ENCODE measurements at regions not wholly inside any gene's neighbourhood (a gene's known extent, or its start where the extent isn't known, plus 50 kb on each side); places are given as distances from the start of the nearest gene placed in this dataset.

DNA sequence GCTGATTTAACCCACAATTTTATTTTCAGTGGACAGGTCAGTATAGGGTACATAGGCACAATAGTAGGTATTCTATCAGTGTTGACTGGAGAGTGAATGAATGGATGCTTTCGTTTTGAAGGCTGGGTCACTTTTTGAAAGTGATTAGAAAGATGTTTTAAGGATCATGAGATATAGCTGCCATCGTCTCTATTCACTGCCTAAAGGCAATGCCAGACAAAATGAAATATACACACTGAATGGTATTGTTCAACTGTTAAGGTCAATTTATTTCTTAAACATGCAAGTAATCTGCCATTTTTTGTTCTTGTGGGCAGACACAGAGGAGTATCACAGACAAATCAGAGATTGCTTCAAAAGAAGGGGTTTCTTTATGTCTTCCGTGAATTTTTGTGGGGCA lies 395.3 kb downstream of the VGLL3 start:
- Histone ChIP-seq H3K14ac (replicated peaks; ENCODE audit: low read depth, low read length) (no peak overlapping the region), H3K18ac (ENCODE audit: low read depth, low read length) (no peak overlapping the region), H3K4me2 (ENCODE audit: low read depth, low read length) (no peak overlapping the region), H4K8ac (ENCODE audit: low read depth in 2 of 2, low read length in 2 of 2) (no peak overlapping the region), H3K9me1 (ENCODE audit: insufficient read depth, low read length) (no peaks in the 10 kb centered on the region), H4K5ac (ENCODE audit: low read depth, low read length) (no peak overlapping the region), H2AFZ (replicated peaks; ENCODE audit: low read length, poor library complexity) (no peak overlapping the region), H2BK20ac (ENCODE audit: low read depth, low read length) (no peak overlapping the region), H3K23ac (ENCODE audit: low read depth, low read length) (no peak overlapping the region), H4K91ac (ENCODE audit: insufficient read depth, low read depth, low read length) (no peak overlapping the region), H3K36me3 (ENCODE audit: control insufficient read depth, insufficient read depth, low read length) (no peaks in the 10 kb centered on the region), H3K4me3 (ENCODE audit: insufficient read depth, low read depth, low read length) (no peak overlapping the region), H3K56ac (ENCODE audit: extremely low read depth, insufficient read depth, low read length) (no peak overlapping the region), H2AK9ac (replicated peaks; ENCODE audit: low read depth, low read length, poor library complexity) (no peak overlapping the region), H2BK120ac (ENCODE audit: low read depth, low read length) (no peak overlapping the region), H2BK15ac (ENCODE audit: low read depth, low read length) (no peak overlapping the region), H3K4ac (ENCODE audit: low read depth, low read length) (no peak overlapping the region), H3K9ac (ENCODE audit: low read depth, low read length) (no peak overlapping the region), H2BK5ac (ENCODE audit: low read depth, low read length, poor library complexity, severe bottlenecking) (no peak overlapping the region), H3K27me3 (ENCODE audit: control insufficient read depth, insufficient read depth, low read length) (no peaks in the 10 kb centered on the region), H3K79me1 (ENCODE audit: low read depth in 1 of 2, low read length in 2 of 2) (no peaks in the 10 kb centered on the region), H3K9me3 (ENCODE audit: control insufficient read depth, insufficient read depth, low read length) (no peaks in the 10 kb centered on the region), H4K20me1 (ENCODE audit: insufficient read depth, low read length) (no peaks in the 10 kb centered on the region), H2AK5ac (ENCODE audit: low read depth, low read length) (no peak overlapping the region), H3K4me1 (ENCODE audit: control insufficient read depth, insufficient read depth, low read length) (no peaks in the 10 kb centered on the region), H3K27ac (ENCODE audit: insufficient read depth, low read length) (no peak overlapping the region)
- DNase-seq (no peak), ATAC-seq (ENCODE audit: low read depth) (no peak)
- ChIA-PET CTCF (no interaction called here), POLR2A (ENCODE audit: unreplicated experiment) (no interaction called here)
- intact Hi-C loops (cut with micrococcal nuclease) (no loop called here), dilution Hi-C loops (cut with HindIII; ENCODE audit: low sequenced_read_pairs, unreplicated experiment) (no loop called here), in situ Hi-C loops (cut with MboI; ENCODE audit: low sequenced_read_pairs) (no loop called here)
- WGBS, 2 experiments (ENCODE audit: extremely low coverage in 2 of 2, insufficient read length in 1 of 2), result no CpG with 5 or more reads among the region's 3 CpGs
- no peak for TF ChIP-seq CEBPB (IDR thresholded peaks at IDR 0.05; ENCODE audit: low read depth, low read length)
- TF ChIP-seq BHLHE40 (IDR thresholded peaks at IDR 0.05; ENCODE audit: low read depth, low read length), result no peak
- TF ChIP-seq CHD1 (IDR thresholded peaks at IDR 0.05; ENCODE audit: low read depth, low read length), result no peak
- TF ChIP-seq NFE2L2 (IDR thresholded peaks at IDR 0.05; ENCODE audit: low read depth, low read length), result no peak
- no peak for TF ChIP-seq SMC3 (IDR thresholded peaks at IDR 0.05; ENCODE audit: low read depth, low read length)
- TF ChIP-seq RAD21 (IDR thresholded peaks at IDR 0.05; ENCODE audit: low read length), result no peak
- TF ChIP-seq, protein P1, sequence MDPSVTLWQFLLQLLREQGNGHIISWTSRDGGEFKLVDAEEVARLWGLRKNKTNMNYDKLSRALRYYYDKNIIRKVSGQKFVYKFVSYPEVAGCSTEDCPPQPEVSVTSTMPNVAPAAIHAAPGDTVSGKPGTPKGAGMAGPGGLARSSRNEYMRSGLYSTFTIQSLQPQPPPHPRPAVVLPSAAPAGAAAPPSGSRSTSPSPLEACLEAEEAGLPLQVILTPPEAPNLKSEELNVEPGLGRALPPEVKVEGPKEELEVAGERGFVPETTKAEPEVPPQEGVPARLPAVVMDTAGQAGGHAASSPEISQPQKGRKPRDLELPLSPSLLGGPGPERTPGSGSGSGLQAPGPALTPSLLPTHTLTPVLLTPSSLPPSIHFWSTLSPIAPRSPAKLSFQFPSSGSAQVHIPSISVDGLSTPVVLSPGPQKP (IDR thresholded peaks at IDR 0.05; ENCODE audit: borderline replicate concordance, low read depth, low read length), result no peak
- no peak for TF ChIP-seq MAFK (IDR thresholded peaks at IDR 0.05; ENCODE audit: low read depth, low read length)
- TF ChIP-seq FOS (IDR thresholded peaks at IDR 0.05; ENCODE audit: low read depth, low read length), result no peak
- no peak for TF ChIP-seq MXI1 (IDR thresholded peaks at IDR 0.05; ENCODE audit: borderline replicate concordance, low read depth, low read length)
- TF ChIP-seq, protein P2, sequence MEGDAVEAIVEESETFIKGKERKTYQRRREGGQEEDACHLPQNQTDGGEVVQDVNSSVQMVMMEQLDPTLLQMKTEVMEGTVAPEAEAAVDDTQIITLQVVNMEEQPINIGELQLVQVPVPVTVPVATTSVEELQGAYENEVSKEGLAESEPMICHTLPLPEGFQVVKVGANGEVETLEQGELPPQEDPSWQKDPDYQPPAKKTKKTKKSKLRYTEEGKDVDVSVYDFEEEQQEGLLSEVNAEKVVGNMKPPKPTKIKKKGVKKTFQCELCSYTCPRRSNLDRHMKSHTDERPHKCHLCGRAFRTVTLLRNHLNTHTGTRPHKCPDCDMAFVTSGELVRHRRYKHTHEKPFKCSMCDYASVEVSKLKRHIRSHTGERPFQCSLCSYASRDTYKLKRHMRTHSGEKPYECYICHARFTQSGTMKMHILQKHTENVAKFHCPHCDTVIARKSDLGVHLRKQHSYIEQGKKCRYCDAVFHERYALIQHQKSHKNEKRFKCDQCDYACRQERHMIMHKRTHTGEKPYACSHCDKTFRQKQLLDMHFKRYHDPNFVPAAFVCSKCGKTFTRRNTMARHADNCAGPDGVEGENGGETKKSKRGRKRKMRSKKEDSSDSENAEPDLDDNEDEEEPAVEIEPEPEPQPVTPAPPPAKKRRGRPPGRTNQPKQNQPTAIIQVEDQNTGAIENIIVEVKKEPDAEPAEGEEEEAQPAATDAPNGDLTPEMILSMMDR (conservative IDR thresholded peaks at IDR 0.05; ENCODE audit: low read depth, low read length), result no peak
- TF ChIP-seq RFX5 (IDR thresholded peaks at IDR 0.05; ENCODE audit: low read depth, low read length), result no peak
- TF ChIP-seq, protein P3, sequence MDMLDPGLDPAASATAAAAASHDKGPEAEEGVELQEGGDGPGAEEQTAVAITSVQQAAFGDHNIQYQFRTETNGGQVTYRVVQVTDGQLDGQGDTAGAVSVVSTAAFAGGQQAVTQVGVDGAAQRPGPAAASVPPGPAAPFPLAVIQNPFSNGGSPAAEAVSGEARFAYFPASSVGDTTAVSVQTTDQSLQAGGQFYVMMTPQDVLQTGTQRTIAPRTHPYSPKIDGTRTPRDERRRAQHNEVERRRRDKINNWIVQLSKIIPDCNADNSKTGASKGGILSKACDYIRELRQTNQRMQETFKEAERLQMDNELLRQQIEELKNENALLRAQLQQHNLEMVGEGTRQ (IDR thresholded peaks at IDR 0.05; ENCODE audit: low read depth, low read length), result no peak
- no peak for TF ChIP-seq MAZ (IDR thresholded peaks at IDR 0.05; ENCODE audit: borderline replicate concordance, low read depth, low read length)
- no peak for TF ChIP-seq POLR2A (IDR thresholded peaks at IDR 0.05; ENCODE audit: low read depth, low read length)
- no peak for TF ChIP-seq RCOR1 (IDR thresholded peaks at IDR 0.05; ENCODE audit: insufficient replicate concordance, low read length)
- no TSS peak for BruUV-seq (replicated peaks)
